CMK (cell line): ENCODE measurements at regions not wholly inside any gene's neighbourhood (a gene's known extent, or its start where the extent isn't known, plus 50 kb on each side); places are given as distances from the start of the nearest gene placed in this dataset.
"Not testable (repeated sequence)": the region's sequence is repeated elsewhere in the genome, so short reads cannot be mapped to it uniquely, and the experiment has no call there.

Source experiments
- DNase-seq: peaks from one replicate; pipeline ENCODE4 v3.0.0-alpha.2; 2010; ENCODE audit warnings: low read depth

GRCh38 chr13:67932991-67933390 lies 702.9 kb upstream of the PCDH9 start:
- DNase-seq = no peak

GRCh38 chr13:67917291-67917987 lies 687.3 kb upstream of the PCDH9 start:
- no peak for DNase-seq

GRCh38 chr13:67916650-67917049 lies 686.5 kb upstream of the PCDH9 start:
- no peak for DNase-seq

GRCh38 chr13:67914535-67914934 lies 684.4 kb upstream of the PCDH9 start:
- DNase-seq = no peak

- DNase-seq = not testable (repeated sequence)
Observed at GRCh38 chr13:67902960-67903359, 672.8 kb upstream of the PCDH9 start.

GRCh38 chr13:67880916-67881315 lies 650.8 kb upstream of the PCDH9 start:
- no peak for DNase-seq

GRCh38 chr13:67878376-67878775 lies 648.2 kb upstream of the PCDH9 start:
- DNase-seq = no peak

GRCh38 chr13:67877031-67877430 lies 646.9 kb upstream of the PCDH9 start:
- no peak for DNase-seq

GRCh38 chr13:67867206-67867605 lies 637.1 kb upstream of the PCDH9 start:
- DNase-seq = no peak

GRCh38 chr13:67860315-67860714 lies 630.2 kb upstream of the PCDH9 start:
- no peak for DNase-seq

GRCh38 chr13:67859904-67860303 lies 629.8 kb upstream of the PCDH9 start:
- no peak for DNase-seq

- DNase-seq = no peak
Observed at GRCh38 chr13:67857581-67858310, 627.6 kb upstream of the PCDH9 start.

GRCh38 chr13:67856955-67857354 lies 626.8 kb upstream of the PCDH9 start:
- DNase-seq = no peak

- DNase-seq = no peak
Observed at GRCh38 chr13:67855741-67856238, 625.7 kb upstream of the PCDH9 start.

GRCh38 chr13:67854990-67855389 lies 624.9 kb upstream of the PCDH9 start:
- DNase-seq = no peak

- no peak for DNase-seq
Observed at GRCh38 chr13:67844574-67844973, 614.4 kb upstream of the PCDH9 start.

GRCh38 chr13:67841071-67841470 lies 610.9 kb upstream of the PCDH9 start:
- no peak for DNase-seq

GRCh38 chr13:67833564-67833963 lies 603.4 kb upstream of the PCDH9 start:
- no peak for DNase-seq

- DNase-seq = no peak
Observed at GRCh38 chr13:67829641-67830040, 599.5 kb upstream of the PCDH9 start.

- DNase-seq = no peak
Observed at GRCh38 chr13:67827992-67828391, 597.9 kb upstream of the PCDH9 start.

- no peak for DNase-seq
Observed at GRCh38 chr13:67821606-67822005, 591.5 kb upstream of the PCDH9 start.

- peak; percentile 8 for DNase-seq
Observed at GRCh38 chr13:67806796-67807195, 576.7 kb upstream of the PCDH9 start.

GRCh38 chr13:67803118-67803517 lies 573.0 kb upstream of the PCDH9 start:
- no peak for DNase-seq
